ENCODE measurements at regions not wholly inside any gene's neighbourhood (a gene's known extent, or its start where the extent isn't known, plus 50 kb on each side); places are given as distances from the start of the nearest gene placed in this dataset.
A peak's percentile ranks its signal among the peaks of the same experiment; 100 is the strongest.
"Not testable (repeated sequence)": the region's sequence is repeated elsewhere in the genome, so short reads cannot be mapped to it uniquely, and the experiment has no call there.

DNA sequence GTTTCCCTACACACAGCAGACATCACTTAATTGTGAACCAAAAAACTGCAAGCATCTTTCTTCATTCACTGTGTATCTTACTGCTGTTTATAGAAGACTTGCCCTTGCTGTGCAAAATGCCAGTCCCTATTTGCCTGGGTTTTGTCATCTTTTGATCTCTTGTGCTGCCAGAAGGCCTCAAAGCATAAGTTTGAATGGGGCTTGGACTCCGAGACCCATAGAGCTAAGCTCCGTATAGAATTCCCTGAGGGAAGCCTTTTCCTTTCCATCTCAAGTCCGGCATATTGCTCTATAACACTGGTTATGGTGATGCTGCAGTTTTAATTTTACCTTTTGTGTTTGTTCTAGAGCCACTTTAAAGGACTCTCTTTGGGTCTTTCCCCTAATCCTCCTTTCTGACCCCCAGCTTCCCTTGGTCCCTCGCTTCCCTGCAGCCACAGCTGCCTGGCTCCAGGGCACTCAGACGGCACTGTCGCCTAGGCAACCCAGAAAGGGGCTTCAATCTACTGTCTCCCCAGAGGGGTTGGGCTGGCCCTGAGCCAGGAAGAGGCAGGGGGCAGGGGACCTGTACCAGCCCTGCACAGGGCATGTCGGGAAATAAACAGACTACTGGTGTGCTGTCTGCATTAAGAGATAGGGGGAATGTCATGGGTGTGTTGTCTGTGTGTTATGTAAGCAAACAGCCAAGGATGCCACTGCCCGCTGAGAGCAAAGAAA is 73.4 kb upstream of the MELK start:
- DNase-seq (ENCODE audit: low spot score in 2 of 2): no peak
- WGBS: 69% methylated on average over 8 of the region's 8 CpGs

DNA sequence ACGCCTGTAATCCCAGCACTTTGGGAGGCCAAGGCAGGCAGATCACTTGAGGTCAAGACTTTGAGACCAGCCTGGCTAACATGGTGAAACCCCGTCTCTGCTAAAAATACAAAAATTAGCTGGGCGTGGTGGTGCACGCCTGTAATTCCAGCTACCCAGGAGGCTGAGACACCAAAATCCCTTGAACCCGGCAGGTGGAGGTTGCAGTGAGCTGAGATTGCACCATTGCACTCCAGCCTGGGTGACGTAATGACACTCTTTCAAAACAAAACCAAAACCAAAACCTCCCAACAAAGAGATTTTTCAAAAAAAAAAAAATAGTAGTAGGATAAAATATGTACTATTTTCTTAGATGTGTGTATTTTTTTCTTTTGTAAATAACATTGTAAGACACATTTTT is 79.1 kb upstream of the MELK start:
- not testable (repeated sequence) for H3K4me1 ChIP-seq

More for the DNA sequence above, 73.4 kb upstream of the MELK start:
- H3K27me3 ChIP-seq: no peaks in the 10 kb centered on the region
- H3K36me3 ChIP-seq: no peaks in the 10 kb centered on the region
- H3K4me3 ChIP-seq: no peak overlapping the region
- TF ChIP-seq POLR2A (IDR thresholded peaks at IDR 0.05): no peak
- H3K27ac ChIP-seq: no peak overlapping the region
- H3K9me3 ChIP-seq: no peaks in the 10 kb centered on the region
- no peaks in the 10 kb centered on the region for H3K4me1 ChIP-seq

DNA sequence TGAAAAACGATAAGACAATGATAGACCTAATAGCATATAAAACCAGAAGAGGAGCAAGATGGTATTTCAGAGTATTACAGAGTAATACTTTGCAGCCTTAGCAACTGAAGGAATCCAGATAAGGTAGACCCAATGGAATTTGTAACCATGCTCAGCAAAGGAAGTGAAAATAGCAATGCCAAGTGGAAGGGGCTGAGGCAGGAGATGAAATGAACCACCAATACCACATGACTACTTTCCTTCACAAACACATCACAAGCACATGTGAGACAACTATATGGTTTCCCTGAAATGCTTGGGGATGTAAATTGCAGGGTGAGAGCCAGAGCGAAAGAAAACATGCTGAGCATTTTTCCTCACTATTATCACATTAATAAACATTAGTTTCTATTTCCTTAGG is 79.8 kb upstream of the MELK start:
- DNase-seq (ENCODE audit: low spot score in 2 of 2): no peak
- Histone ChIP-seq H3K4me1 (peaks cover 10% of the 10 kb centered on the region), H3K27me3 (no peaks in the 10 kb centered on the region), H3K27ac (no peak overlapping the region), H3K36me3 (no peaks in the 10 kb centered on the region), H3K9me3 (no peaks in the 10 kb centered on the region), H3K4me3 (no peak overlapping the region)
- WGBS: 74% methylated on average over 2 of the region's 2 CpGs
- TF ChIP-seq POLR2AphosphoS5 (IDR thresholded peaks at IDR 0.05) (no peak), POLR2A (IDR thresholded peaks at IDR 0.05) (no peak), EP300 (IDR thresholded peaks at IDR 0.05) (no peak)
- TF ChIP-seq, protein P1, sequence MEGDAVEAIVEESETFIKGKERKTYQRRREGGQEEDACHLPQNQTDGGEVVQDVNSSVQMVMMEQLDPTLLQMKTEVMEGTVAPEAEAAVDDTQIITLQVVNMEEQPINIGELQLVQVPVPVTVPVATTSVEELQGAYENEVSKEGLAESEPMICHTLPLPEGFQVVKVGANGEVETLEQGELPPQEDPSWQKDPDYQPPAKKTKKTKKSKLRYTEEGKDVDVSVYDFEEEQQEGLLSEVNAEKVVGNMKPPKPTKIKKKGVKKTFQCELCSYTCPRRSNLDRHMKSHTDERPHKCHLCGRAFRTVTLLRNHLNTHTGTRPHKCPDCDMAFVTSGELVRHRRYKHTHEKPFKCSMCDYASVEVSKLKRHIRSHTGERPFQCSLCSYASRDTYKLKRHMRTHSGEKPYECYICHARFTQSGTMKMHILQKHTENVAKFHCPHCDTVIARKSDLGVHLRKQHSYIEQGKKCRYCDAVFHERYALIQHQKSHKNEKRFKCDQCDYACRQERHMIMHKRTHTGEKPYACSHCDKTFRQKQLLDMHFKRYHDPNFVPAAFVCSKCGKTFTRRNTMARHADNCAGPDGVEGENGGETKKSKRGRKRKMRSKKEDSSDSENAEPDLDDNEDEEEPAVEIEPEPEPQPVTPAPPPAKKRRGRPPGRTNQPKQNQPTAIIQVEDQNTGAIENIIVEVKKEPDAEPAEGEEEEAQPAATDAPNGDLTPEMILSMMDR (IDR thresholded peaks at IDR 0.05): no peak

More for the DNA sequence above, 79.1 kb upstream of the MELK start:
- WGBS: 85% methylated on average over 6 of the region's 6 CpGs
- DNase-seq (ENCODE audit: low spot score in 2 of 2); H3K36me3 ChIP-seq; H3K4me3 ChIP-seq; H3K27me3 ChIP-seq; H3K27ac ChIP-seq; H3K9me3 ChIP-seq: not testable (repeated sequence)

DNA sequence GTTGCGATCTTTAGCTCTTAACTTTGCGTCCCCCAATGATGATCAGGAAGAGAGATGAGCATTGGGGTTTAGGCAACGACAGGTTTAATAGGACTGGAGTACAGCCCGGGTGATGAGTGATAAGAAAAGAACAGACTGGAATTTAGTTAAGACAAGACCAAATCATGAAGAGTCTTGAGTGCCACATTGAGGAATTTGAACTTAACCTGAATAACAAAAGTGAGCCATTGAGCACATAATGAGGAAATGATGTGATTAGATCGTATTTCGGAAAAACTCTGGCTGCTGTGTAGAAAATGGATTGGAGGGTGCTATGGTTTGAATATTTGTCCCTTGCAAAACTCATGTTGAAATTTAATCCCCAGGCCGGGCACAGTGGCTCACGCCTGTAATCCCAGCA is 83.2 kb upstream of the MELK start:
- Histone ChIP-seq H3K4me1 (peaks cover 28% of the 10 kb centered on the region), H3K27me3 (no peaks in the 10 kb centered on the region), H3K4me3 (no peak overlapping the region), H3K27ac (no peak overlapping the region), H3K36me3 (no peaks in the 10 kb centered on the region), H3K9me3 (no peaks in the 10 kb centered on the region)
- 93% methylated on average over 8 of the region's 8 CpGs for WGBS
- DNase-seq (ENCODE audit: low spot score in 2 of 2): no peak
- no peak for TF ChIP-seq POLR2A (IDR thresholded peaks at IDR 0.05)
- TF ChIP-seq, protein P1 (IDR thresholded peaks at IDR 0.05): no peak
- TF ChIP-seq POLR2AphosphoS5 (IDR thresholded peaks at IDR 0.05): no peak
- no peak for TF ChIP-seq EP300 (IDR thresholded peaks at IDR 0.05)

DNA sequence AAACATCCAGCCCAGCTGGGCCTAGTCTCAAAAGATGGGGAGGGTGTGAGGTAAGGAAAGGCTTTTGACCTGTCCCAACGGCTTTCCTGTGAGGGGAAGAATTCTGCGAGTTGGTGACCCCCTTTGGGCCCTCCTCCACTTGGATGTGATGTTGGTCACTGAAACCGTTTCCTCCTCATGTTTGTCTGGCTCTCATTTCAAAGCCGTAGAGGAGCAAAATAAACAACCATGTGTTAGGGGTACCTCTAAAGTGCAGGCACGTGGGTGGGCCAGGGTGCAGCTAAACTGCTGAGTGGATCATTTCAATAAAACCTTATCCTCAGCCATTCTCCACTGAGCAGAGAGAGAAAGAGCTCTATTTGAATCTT is 84.3 kb upstream of the MELK start:
- H3K27ac ChIP-seq: peak overlapping the region; percentile 83
- WGBS: 13% methylated on average over 5 of the region's 5 CpGs
- no peaks in the 10 kb centered on the region for H3K36me3 ChIP-seq
- no peaks in the 10 kb centered on the region for H3K27me3 ChIP-seq
- TF ChIP-seq, protein P1 (IDR thresholded peaks at IDR 0.05): no peak
- TF ChIP-seq POLR2AphosphoS5 (IDR thresholded peaks at IDR 0.05) (no peak), EP300 (IDR thresholded peaks at IDR 0.05) (no peak), POLR2A (IDR thresholded peaks at IDR 0.05) (no peak)
- H3K9me3 ChIP-seq: no peaks in the 10 kb centered on the region
- peak overlapping the region; percentile 97 for H3K4me3 ChIP-seq
- no peak for DNase-seq (ENCODE audit: low spot score in 2 of 2)
- H3K4me1 ChIP-seq: peaks cover 28% of the 10 kb centered on the region

DNA sequence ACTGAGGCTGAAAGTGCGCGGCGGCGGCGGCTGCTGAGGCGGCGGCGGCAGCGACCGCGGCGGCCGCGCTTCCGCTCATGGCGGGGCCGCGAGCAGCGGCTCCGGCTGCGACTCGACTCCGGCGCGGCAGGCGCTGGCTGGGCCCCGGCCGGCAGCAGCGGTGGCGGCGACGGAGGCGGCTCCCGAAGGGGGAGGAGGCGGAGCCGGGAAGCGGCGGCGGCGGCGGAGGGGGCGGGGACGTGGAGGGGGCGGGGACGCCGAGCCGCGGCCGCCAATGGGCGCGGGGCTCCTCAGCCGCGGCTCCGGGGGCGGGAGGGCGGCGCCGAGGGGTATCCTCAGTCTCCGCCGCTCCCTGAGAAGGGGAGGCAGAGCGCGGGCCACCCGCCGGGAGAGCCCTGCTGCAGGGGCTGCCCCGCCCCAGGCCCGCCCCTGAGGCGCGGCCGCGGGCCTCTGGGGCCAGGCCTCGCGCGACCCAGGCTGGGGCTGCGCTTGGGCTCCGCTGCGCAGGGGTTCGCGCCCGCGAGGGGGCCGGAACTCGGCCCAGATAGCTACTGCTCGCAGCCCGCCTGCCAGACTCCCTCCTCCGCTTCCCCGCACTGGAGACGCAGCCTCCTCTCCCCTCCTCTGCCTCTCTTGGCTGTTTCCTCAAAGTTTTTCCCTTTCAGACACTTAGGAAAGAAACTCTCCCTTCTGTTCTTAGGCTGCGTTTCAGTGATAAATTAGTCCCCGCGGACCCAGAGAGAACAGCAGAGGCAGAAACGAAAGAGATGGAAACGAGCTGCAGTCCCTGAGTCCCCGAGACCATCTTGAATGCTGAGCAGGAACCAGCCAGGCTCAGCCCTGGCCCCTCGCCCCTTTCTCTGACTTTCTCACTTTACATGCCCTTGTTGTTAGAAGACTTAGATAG is 85.0 kb upstream of the MELK start:
- Histone ChIP-seq H3K9me3 (no peaks in the 10 kb centered on the region), H3K4me1 (peaks cover 28% of the 10 kb centered on the region), H3K27ac (peak overlapping the region; percentile 83), H3K27me3 (no peaks in the 10 kb centered on the region), H3K4me3 (peak overlapping the region; percentile 97), H3K36me3 (no peaks in the 10 kb centered on the region)
- DNase-seq (ENCODE audit: low spot score in 2 of 2): peak; percentile 87 to 90
- 0% methylated on average over 9 of the region's 94 CpGs for WGBS
- TF ChIP-seq POLR2AphosphoS5 (IDR thresholded peaks at IDR 0.05): no peak
- TF ChIP-seq, protein P1 (IDR thresholded peaks at IDR 0.05): peak; percentile 11 to 16
- no peak for TF ChIP-seq EP300 (IDR thresholded peaks at IDR 0.05)
- TF ChIP-seq POLR2A (IDR thresholded peaks at IDR 0.05): peak in 1 of 2 donors; percentile 71
